ENCODE measurements at regions not wholly inside any gene's neighbourhood (a gene's known extent, or its start where the extent isn't known, plus 50 kb on each side); places are given as distances from the start of the nearest gene placed in this dataset.
A peak's percentile ranks its signal among the peaks of the same experiment; 100 is the strongest.
"Not testable (repeated sequence)": the region's sequence is repeated elsewhere in the genome, so short reads cannot be mapped to it uniquely, and the experiment has no call there.

DNA sequence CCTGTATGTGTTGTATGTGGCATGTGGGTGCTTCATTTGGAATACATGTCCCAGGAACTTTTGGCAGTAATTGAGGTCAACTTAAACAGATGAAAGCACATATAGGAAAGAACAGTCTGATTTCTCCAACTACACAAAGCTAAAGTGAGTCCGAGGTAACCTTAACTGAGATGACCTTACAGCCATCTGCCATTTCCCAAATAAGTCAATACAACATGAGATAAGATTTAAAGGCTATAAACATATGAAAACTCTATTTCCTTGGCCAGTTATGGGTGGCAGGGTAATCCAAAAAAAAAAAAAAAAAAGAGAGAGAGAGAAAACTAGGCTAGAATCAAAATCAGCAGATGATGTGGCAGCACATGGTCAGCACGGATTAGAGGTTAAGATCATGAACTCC, 1068.3 kb downstream of the KHDRBS2 start:
- no peak for DNase-seq

DNA sequence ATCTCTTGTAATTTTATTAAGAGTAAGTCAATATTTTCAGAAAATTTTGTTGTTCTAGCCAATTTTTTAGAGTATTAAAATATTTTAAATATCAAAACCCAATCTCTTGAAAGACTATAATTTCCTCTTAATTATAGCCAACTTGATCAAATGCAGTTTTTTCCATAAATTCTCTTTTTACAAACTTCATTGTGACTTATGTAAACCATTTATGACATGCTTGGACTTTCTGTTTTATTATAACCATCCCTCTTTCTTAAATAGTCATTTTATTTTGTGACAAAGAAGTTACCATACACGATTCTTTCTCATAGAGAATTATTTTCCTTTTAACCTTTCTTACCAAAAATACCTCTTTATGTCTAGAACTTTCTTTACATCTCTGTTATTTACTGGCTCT, 1075.5 kb downstream of the KHDRBS2 start:
- no peak for DNase-seq

DNA sequence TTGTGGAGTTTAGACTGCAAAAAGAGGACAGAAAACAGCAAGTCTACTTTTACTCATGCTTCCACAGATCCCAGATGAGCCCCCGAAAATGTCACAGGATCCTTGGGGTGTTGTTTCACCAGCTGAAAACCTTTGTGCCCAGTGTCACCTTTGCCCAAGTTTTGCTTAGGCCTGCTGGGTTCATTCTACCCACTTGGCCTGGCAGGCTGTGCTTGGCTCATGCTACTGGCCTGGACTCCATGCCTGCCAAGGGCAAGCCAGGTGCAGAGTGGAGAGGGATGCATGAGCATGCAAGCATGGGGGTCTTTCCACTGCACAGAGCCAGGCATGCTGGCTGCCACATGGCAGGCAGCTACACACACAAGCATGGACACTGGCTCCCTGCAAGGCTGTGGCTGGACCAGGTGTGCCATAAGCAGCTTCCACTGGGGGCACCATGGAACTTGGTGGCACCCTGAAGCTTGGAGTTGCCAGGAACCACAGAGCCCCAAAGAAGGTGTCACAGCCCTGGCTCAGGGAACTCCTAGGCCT, 1082.0 kb downstream of the KHDRBS2 start:
- no peak for DNase-seq

DNA sequence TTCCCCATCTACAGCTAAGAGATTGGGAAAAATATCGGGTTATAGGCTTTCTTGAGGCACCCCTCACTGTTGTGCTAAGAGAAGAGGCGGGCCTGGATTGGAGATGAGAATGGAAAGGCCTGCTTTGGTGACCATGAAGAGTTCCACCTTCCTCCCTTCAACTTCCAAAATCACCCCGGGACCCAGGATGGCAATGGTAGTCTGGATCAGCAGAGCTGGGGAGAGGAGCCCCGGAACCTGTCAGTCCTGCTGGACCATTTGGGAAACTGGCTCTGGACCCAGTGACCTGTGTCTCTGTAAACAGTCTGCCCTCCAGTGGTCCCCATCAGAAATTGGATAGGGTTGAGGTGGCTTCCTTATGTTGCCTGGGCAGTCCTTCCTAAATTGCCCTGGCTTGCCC, 1085.6 kb downstream of the KHDRBS2 start:
- DNase-seq = no peak

DNA sequence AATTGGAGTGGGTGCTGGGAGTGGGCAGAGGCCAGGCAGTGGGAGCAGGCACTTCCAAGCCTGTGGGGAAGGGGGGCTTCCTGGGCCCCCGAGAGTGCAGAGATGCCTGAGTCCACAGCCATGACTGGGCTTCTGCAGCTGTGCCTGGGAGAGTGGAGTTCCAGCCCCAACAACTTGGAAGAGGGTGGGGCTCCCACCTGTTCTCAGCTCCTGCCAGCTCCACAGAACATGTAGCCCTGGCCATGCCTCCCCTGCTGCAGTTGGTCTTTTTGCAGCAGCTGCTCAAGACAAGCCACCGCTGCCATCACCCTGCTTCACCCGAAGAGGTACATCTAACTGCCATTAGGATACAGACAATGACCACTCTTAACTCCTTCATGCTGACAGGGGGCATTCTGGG, 1092.3 kb downstream of the KHDRBS2 start:
- DNase-seq = peak; percentile 13

DNA sequence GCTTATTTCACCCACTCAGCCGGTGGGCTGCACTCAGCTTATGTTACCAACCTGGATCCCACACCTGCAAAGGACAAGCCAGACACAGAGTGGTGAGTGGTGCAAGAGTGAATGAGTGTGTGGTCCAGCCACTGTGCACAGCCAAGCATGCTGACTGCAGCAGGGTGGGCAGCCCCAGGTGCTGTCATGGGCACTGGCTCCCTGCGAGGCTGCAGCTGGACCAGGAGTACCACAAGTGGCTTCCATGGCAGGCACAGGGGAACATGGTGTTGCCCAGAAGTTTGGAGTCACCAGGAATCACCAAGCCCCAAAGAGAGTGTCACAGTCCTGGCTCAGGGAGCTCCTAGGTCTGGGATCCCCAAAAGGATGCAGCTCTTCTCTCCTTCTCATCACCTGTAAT, 1093.4 kb downstream of the KHDRBS2 start:
- DNase-seq = no peak

DNA sequence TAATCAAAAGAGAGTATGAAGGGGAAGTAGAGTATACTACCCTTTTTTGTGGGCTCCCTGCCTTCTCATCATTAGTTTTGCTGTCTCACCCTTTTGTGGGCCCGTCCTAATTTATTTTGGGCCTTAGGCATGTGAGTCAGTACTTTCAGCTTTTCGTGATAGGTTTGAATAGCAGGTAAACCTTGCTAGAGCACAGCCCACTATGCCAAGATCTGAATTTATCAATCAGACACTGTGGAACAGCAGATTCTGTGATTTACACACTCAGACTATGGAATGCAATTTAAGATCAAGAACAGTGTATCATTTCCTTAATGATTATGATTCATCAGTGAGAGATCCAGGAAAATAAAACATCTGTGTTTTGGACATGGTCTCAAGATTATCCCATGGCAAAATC, 1117.1 kb downstream of the KHDRBS2 start:
- DNase-seq = no peak

DNA sequence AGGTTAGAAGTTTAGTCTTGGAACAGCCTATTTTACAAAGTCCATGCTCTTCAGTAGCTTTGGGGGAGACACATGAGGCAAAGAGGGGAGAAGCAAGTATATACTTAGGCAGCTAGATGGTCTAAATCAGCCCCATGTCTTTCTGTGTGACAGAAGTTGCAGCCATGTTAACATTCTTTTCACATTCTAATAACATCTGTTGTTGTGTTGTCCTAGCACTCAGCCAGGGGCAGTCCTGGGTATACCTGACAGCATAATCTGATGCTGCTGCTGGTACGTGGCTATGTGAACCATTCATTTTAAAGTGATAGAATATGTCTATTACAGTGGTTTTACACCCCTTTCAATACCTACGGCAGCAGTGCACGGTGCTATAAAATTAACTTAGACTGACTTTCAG, 1137.0 kb downstream of the KHDRBS2 start:
- DNase-seq = not testable (repeated sequence)

DNA sequence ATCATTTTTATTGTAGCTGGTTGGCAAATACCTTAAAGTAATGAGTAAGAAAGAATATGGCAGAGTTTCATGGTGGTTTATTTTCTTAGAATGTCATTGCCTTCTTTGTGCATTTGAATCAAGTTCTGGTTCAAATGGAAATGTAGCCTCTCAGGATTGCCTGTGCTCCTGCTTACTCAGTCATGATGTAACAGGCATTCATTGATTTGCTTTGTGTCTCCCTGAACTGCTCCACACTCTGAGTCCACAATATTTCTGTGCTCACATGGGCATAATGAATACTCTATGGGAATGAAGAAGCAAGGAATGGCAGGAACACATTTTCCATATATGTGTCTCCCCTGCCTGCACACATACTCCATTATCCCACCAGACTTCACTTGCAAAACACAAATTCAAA, 1143.8 kb downstream of the KHDRBS2 start:
- not testable (repeated sequence) for DNase-seq

DNA sequence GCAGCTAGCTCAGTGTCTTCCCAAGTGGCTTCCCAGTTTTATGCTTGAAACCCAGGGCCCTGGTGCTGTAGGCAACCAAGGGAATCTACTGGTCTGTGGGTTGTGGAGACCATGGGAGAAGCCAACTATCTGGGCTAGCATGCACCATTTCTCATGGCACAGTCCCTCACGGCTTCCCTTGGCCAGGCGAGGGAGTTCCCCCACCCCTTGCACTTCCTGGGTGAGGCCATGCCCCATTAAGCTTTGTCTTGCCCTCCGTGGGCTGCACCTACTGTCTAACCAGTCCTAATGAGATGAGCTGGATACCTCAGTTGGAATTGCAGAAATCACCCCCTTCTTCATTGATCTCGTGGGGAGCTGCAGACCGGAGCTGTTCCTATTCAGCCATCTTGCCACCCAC, 1152.0 kb downstream of the KHDRBS2 start:
- no peak for DNase-seq

DNA sequence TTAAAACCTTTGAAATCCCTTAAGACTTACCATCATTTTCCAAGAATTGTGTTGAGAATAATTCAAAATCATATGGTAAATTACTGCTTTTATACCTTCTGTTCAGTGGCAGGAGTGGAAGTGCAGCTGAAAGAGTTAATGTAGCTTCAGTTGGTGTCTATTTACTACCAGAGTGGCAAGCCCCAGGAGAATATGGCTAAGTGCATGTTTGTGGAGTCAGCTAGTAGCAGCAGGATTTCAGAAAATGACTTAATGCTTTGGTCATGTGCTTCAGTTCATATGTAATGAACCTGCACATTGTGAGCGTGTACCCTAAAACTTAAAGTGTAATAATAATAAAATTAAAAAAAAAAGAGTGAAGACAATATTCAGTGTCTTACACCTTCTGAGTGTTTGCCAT, 1171.8 kb downstream of the KHDRBS2 start:
- DNase-seq = not testable (repeated sequence)

DNA sequence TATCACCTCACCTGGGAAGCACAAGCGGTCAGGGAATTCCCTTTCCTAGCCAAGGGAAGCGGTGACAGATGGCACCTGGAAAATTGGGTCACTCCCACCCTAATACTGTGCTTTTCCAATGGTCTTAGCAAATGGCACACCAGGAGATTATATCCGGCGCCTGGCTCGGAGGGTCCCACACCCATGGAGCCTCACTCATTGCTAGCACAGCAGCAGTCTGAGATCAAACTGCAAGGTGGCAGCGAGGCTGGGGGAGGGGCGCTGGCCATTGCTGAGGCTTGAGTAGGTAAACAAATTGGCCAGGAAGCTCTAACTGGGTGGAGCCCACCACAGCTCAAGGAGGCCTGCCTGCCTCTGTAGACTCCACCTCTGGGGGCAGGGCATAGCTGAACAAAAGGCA, 1178.1 kb downstream of the KHDRBS2 start:
- not testable (repeated sequence) for DNase-seq

DNA sequence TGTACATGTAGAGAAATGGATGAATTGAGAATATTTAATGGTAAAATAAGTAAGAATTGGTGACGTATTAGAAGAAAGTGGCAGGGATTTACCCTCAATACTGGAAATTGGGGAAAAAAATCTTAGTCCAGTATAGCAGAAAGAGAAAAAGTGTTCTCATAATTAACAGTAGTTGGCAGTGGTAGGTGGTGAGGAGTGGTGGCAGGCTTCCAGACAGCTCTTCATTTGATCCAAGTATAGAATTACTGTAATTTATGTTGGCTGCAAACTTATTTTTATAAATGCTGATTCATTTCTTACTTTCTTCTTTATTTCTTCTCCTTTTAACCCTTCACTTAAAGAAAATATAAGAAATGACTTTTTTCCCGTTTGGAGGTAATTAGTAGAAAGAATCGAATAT, 1182.4 kb downstream of the KHDRBS2 start:
- DNase-seq = not testable (repeated sequence)

DNA sequence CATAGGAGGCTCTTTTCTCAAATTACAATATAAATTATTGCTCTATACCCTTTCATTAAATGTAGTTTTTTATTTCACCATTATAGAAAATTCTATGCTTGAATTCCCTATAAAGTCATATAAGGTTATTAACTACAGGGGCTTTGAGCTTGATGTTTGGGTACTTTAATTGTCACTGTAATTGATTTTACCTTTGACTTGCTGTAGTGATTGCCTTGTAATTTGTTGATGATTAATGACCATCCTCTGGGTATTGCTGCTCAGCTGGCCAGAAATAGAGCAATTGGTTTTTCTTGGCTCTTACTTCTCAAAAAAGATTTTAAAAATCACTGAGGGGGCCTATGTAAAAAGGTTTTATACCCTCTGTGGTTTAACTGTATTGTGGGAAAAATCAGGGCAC, 1186.0 kb downstream of the KHDRBS2 start:
- no peak for DNase-seq

DNA sequence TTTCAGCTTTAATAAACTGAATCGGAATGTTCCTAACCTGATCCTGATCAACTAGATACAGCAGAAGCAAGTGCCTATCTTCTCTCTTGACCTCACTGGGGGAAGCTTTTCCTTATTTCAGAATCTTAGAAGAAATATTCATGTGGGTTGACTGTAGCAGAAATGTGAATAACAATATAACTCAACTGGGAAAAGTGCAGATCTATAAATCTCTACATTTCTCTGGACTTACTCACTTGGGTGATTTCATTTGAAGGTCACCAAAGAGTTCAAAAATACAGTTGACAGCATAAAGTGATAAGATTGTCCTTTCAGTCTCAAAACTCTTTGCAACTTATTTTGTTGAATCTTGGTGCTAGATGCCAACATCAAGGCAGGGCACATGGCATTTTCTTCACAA, 1186.5 kb downstream of the KHDRBS2 start:
- not testable (repeated sequence) for DNase-seq

DNA sequence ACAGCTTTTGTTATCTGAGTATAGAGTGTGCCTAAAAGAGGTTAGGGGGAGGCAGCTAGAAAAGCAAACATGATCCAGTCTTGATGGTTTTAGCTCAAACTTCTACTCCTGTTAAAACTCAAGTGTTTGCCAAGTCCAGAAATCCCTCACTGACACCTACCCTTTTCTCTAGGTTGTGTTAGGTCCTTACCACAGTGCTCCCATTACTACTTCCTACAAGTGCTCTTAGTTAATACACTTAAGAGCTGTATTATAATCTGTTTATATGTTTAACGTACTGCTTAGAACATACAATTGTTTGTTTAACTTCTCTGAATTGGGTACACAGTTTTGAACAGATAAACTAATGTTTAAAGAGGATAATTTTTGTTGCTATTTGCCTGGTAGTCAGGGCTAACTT, 1198.0 kb downstream of the KHDRBS2 start:
- not testable (repeated sequence) for DNase-seq

DNA sequence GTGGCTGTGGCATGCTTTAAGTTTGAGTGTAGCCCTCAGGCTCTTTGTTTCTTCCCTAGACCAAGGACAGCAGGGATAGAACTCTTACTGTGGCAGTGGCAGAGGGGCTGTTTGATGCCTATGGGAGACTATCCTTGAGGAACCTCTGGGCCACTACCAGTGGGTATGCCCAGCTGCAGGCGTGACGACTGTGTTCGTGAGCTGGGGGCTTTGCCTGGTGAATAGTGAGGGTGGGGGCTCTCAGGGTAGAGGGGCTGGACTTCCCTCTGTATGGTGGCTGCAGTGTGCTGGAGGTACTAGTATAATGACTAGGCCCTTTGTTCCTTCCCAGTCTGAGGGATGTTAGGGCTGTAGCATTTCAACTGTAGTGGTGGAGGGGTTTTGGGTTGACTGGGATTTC, 1242.0 kb downstream of the KHDRBS2 start:
- no peak for DNase-seq

Measured in tongue (tissue), 1 donor.